H9 (cell line): ENCODE measurements at regions not wholly inside any gene's neighbourhood (a gene's known extent, or its start where the extent isn't known, plus 50 kb on each side); places are given as distances from the start of the nearest gene placed in this dataset.

ENCODE experiments used
- DNase-seq: peaks from one replicate; pipeline ENCODE4 v3.0.0-alpha.2; 2017
- H2AFZ ChIP-seq: one replicate; pipeline ENCODE4 v1.6.1; 2013; ENCODE audit warnings: mild to moderate bottlenecking, low read length, control low read depth, moderate library complexity
- H2AK5ac ChIP-seq: 2 replicates; pipeline ENCODE4 v1.6.1; 2013; ENCODE audit warnings: low read length, control low read depth, mixed read lengths; ENCODE audit not compliant: insufficient read length
- H2BK120ac ChIP-seq: one replicate; pipeline ENCODE4 v1.6.1; 2013; ENCODE audit warnings: low read depth, mild to moderate bottlenecking, low read length, control low read depth, inconsistent platforms; ENCODE audit not compliant: poor library complexity, severe bottlenecking
- H2BK12ac ChIP-seq: 2 replicates; pipeline ENCODE4 v1.6.1; 2013; ENCODE audit warnings: low read length, control low read depth, mixed read lengths, low read depth; ENCODE audit not compliant: insufficient read length
- H2BK15ac ChIP-seq: 2 replicates; pipeline ENCODE4 v1.6.1; 2013; ENCODE audit warnings: low read depth, low read length, control low read depth
- H2BK20ac ChIP-seq: one replicate; pipeline ENCODE4 v1.6.1; 2013; ENCODE audit warnings: low read depth, mild to moderate bottlenecking, low read length, control low read depth, inconsistent platforms; ENCODE audit not compliant: poor library complexity, severe bottlenecking
- H2BK5ac ChIP-seq: 2 replicates; pipeline ENCODE4 v1.6.1; 2013; ENCODE audit warnings: low read length, control low read depth, mixed read lengths; ENCODE audit not compliant: insufficient read length
- H3K14ac ChIP-seq: 2 replicates; pipeline ENCODE4 v1.6.1; 2013; ENCODE audit warnings: low read length, control low read depth; ENCODE audit not compliant: insufficient read depth
- H3K18ac ChIP-seq: 2 replicates; pipeline ENCODE4 v1.6.1; 2013; ENCODE audit warnings: low read depth, mild to moderate bottlenecking, mixed read lengths, low read length, control low read depth; ENCODE audit not compliant: insufficient read length
- H3K23ac ChIP-seq: 2 replicates; pipeline ENCODE4 v1.6.1; 2013; ENCODE audit warnings: low read length, control low read depth, mixed read lengths, low read depth; ENCODE audit not compliant: insufficient read length
- H3K23me2 ChIP-seq: 2 replicates; pipeline ENCODE4 v1.6.1; 2013; ENCODE audit warnings: low read depth, mild to moderate bottlenecking, mixed read lengths, low read length, control low read depth; ENCODE audit not compliant: insufficient read length, poor library complexity, severe bottlenecking
- H3K27ac ChIP-seq: 2 replicates; pipeline ENCODE4 v1.5.1; 2013; ENCODE audit warnings: low read length, control low read depth, mixed read lengths, low read depth; ENCODE audit not compliant: insufficient read length
- H3K27me3 ChIP-seq: 2 replicates; pipeline ENCODE4 v1.6.1; 2013; ENCODE audit warnings: low read length, control low read depth, inconsistent platforms; ENCODE audit not compliant: insufficient read depth
- H3K4ac ChIP-seq: 2 replicates; pipeline ENCODE4 v1.6.1; 2013; ENCODE audit warnings: low read depth, mild to moderate bottlenecking, control low read depth, inconsistent platforms, low read length, moderate library complexity
- H3K4me1 ChIP-seq: 2 replicates; pipeline ENCODE4 v1.6.1; 2013; ENCODE audit warnings: low read length, control low read depth, inconsistent platforms; ENCODE audit not compliant: insufficient read depth
- H3K4me2 ChIP-seq: 2 replicates; pipeline ENCODE4 v1.6.1; 2013; ENCODE audit warnings: low read length, control low read depth, mixed read lengths; ENCODE audit not compliant: insufficient read length, insufficient read depth
- H3K56ac ChIP-seq: 2 replicates; pipeline ENCODE4 v1.6.1; 2013; ENCODE audit warnings: low read depth, mild to moderate bottlenecking, mixed read lengths, low read length, control low read depth; ENCODE audit not compliant: insufficient read length
- H3K79me1 ChIP-seq: 2 replicates; pipeline ENCODE4 v1.6.1; 2013; ENCODE audit warnings: low read depth, mild to moderate bottlenecking, moderate library complexity, low read length, control low read depth, inconsistent platforms; ENCODE audit not compliant: insufficient read depth, poor library complexity, severe bottlenecking
- H3K79me2 ChIP-seq: 2 replicates; pipeline ENCODE4 v1.6.1; 2013; ENCODE audit warnings: low read length, control low read depth, inconsistent platforms; ENCODE audit not compliant: insufficient read depth
- H3K9ac ChIP-seq: 2 replicates; pipeline ENCODE4 v1.6.1; 2013; ENCODE audit warnings: low read length, control low read depth, mixed read lengths; ENCODE audit not compliant: insufficient read length; ENCODE audit errors: extremely low read depth
- H3K9me3 ChIP-seq: one replicate; pipeline ENCODE4 v1.6.1; 2013; ENCODE audit warnings: low read depth, low read length, inconsistent platforms; ENCODE audit not compliant: control insufficient read depth
- H3T11ph ChIP-seq: one replicate; pipeline ENCODE4 v1.6.1; 2013; ENCODE audit warnings: mild to moderate bottlenecking, low read length, control low read depth, inconsistent platforms
- H4K20me1 ChIP-seq: one replicate; pipeline ENCODE4 v1.6.1; 2013; ENCODE audit not compliant: control insufficient read depth, insufficient read length, insufficient read depth
- H4K5ac ChIP-seq: 2 replicates; pipeline ENCODE4 v1.6.1; 2013; ENCODE audit warnings: low read depth, mild to moderate bottlenecking, mixed read lengths, low read length, control low read depth; ENCODE audit not compliant: insufficient read length
- H4K8ac ChIP-seq: replicated peaks from 2 replicates; pipeline ENCODE4 v1.6.1; 2013; ENCODE audit warnings: low read length, control low read depth, mixed read lengths, low read depth; ENCODE audit not compliant: insufficient read length
- H4K91ac ChIP-seq: 2 replicates; pipeline ENCODE4 v1.6.1; 2013; ENCODE audit warnings: low read depth, mild to moderate bottlenecking, moderate library complexity, mixed read lengths, low read length, control low read depth; ENCODE audit not compliant: insufficient read length
- H3K27ac Mint-ChIP-seq, 3 experiments: 2 replicates in 2 of 3; 3 replicates in 1 of 3; pipeline ENCODE4 v1.8.0; 2020 to 2021; ENCODE audit warnings: mixed read lengths in 3 of 3, mild to moderate bottlenecking in 1 of 3, moderate library complexity in 1 of 3
- H3K27me3 Mint-ChIP-seq: 2 replicates; pipeline ENCODE4 v1.8.0; 2021; ENCODE audit warnings: low read depth, mild to moderate bottlenecking, moderate library complexity, mixed read lengths
- H3K36me3 Mint-ChIP-seq, 3 experiments: 2 replicates in 2 of 3; 3 replicates in 1 of 3; pipeline ENCODE4 v1.8.0; 2020 to 2021; ENCODE audit warnings: low read depth in 3 of 3, mixed read lengths in 3 of 3; ENCODE audit not compliant: insufficient read depth in 1 of 3
- H3K4me1 Mint-ChIP-seq, 2 experiments: 2 replicates each; pipeline ENCODE4 v1.8.0; 2020; ENCODE audit warnings: mixed read lengths in 2 of 2
- H3K4me3 Mint-ChIP-seq, 2 experiments: 2 replicates in 1 of 2; 3 replicates in 1 of 2; pipeline ENCODE4 v1.8.0; 2020 to 2021; ENCODE audit warnings: mild to moderate bottlenecking in 2 of 2, mixed read lengths in 2 of 2, moderate library complexity in 1 of 2
- H3K9me3 Mint-ChIP-seq, 2 experiments: 2 replicates in 1 of 2; 3 replicates in 1 of 2; pipeline ENCODE4 v1.8.0; 2020; ENCODE audit warnings: mild to moderate bottlenecking in 2 of 2, mixed read lengths in 2 of 2, moderate library complexity in 1 of 2
- CTCF ChIP-seq: fragments of 200-600 bp; sonication (generic); conservative IDR thresholded peaks from 3 replicates; pipeline ENCODE4 v1.8.0; 2021; ENCODE audit warnings: antibody characterized with exemption, mild to moderate bottlenecking
- WGBS: extraction: QIAGEN DNeasy Blood & Tissue Kit; methylation state at CpG from one replicate; pipeline ENCODE4 v1.1.7; 2013; ENCODE audit warnings: missing lambda C conversion rate, low lambda C conversion rate, mixed read lengths; ENCODE audit not compliant: insufficient read length; ENCODE audit errors: extremely low coverage; 5-methylcytosine and 5-hydroxymethylcytosine counted together

- no peak overlapping the region for H2BK20ac ChIP-seq
- H3K27me3 Mint-ChIP-seq: peaks cover 15% of the 10 kb centered on the region
- WGBS: no CpG with 5 or more reads among the region's 14 CpGs
- H2BK12ac ChIP-seq: no peak overlapping the region
- no peak overlapping the region for H4K5ac ChIP-seq
- H3K4me2 ChIP-seq: no peak overlapping the region
- H2AK5ac ChIP-seq: no peak overlapping the region
- TF ChIP-seq CTCF: no peak
- H3K79me1 ChIP-seq: no peaks in the 10 kb centered on the region
- H3K4me3 Mint-ChIP-seq: no peak overlapping the region
- no peak overlapping the region for H3K14ac ChIP-seq
- no peaks in the 10 kb centered on the region for H3K4me1 ChIP-seq
- H3K23me2 ChIP-seq: no peaks in the 10 kb centered on the region
- H3K23ac ChIP-seq: no peak overlapping the region
- DNase-seq: no peak
- no peak overlapping the region for H4K91ac ChIP-seq
- no peaks in the 10 kb centered on the region for H3K9me3 ChIP-seq
- no peak overlapping the region for H3T11ph ChIP-seq
- no peaks in the 10 kb centered on the region for H3K79me2 ChIP-seq
- no peaks in the 10 kb centered on the region for H3K27me3 ChIP-seq
- H2BK5ac ChIP-seq: no peak overlapping the region
- H3K56ac ChIP-seq: no peak overlapping the region
- no peak overlapping the region for H3K18ac ChIP-seq
- H2BK15ac ChIP-seq: no peak overlapping the region
- no peak overlapping the region for H3K27ac ChIP-seq
- H3K4me1 Mint-ChIP-seq: peaks cover 24 to 31% of the 10 kb centered on the region in 2 experiments
- H3K9ac ChIP-seq: no peak overlapping the region
- H3K4ac ChIP-seq: no peak overlapping the region
- no peaks in the 10 kb centered on the region; a peak in 1 of 7 replicates for H3K36me3 Mint-ChIP-seq
- H4K8ac ChIP-seq: no peak overlapping the region
- no peaks in the 10 kb centered on the region for H4K20me1 ChIP-seq
- no peak overlapping the region for H2AFZ ChIP-seq
- peak overlapping the region in 2 of 3 experiments; percentile 37 to 57; a peak in 1 of 7 replicates for H3K27ac Mint-ChIP-seq
- no peak overlapping the region for H2BK120ac ChIP-seq
- H3K9me3 Mint-ChIP-seq: no peaks in the 10 kb centered on the region
Measured at GRCh38 chr13:30107521-30108136, 199.7 kb downstream of the KATNAL1 start.
